ENCODE measurements at regions not wholly inside any gene's neighbourhood (a gene's known extent, or its start where the extent isn't known, plus 50 kb on each side); places are given as distances from the start of the nearest gene placed in this dataset.

- Histone ChIP-seq H4K20me1 (ENCODE audit: insufficient read depth, low read length) (no peaks in the 10 kb centered on the region), H3K4me2 (ENCODE audit: low read length) (no peak overlapping the region), H3K4me3 (ENCODE audit: low read length) (no peak overlapping the region), H3K9ac (ENCODE audit: low read length) (no peak overlapping the region), H3K9me3 (ENCODE audit: insufficient read depth, low read length) (no peaks in the 10 kb centered on the region), H3K27me3 (ENCODE audit: low read depth, low read length) (no peaks in the 10 kb centered on the region), H3K27ac (ENCODE audit: low read length) (no peak overlapping the region), H2AFZ (ENCODE audit: low read depth, low read length) (no peak overlapping the region), H3K79me2 (ENCODE audit: low read length) (no peaks in the 10 kb centered on the region), H3K4me1 (ENCODE audit: low read length) (no peaks in the 10 kb centered on the region), H3K36me3 (replicated peaks; ENCODE audit: low read depth, low read length) (no peaks in the 10 kb centered on the region)
- TF ChIP-seq, protein P1, sequence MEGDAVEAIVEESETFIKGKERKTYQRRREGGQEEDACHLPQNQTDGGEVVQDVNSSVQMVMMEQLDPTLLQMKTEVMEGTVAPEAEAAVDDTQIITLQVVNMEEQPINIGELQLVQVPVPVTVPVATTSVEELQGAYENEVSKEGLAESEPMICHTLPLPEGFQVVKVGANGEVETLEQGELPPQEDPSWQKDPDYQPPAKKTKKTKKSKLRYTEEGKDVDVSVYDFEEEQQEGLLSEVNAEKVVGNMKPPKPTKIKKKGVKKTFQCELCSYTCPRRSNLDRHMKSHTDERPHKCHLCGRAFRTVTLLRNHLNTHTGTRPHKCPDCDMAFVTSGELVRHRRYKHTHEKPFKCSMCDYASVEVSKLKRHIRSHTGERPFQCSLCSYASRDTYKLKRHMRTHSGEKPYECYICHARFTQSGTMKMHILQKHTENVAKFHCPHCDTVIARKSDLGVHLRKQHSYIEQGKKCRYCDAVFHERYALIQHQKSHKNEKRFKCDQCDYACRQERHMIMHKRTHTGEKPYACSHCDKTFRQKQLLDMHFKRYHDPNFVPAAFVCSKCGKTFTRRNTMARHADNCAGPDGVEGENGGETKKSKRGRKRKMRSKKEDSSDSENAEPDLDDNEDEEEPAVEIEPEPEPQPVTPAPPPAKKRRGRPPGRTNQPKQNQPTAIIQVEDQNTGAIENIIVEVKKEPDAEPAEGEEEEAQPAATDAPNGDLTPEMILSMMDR (IDR thresholded peaks at IDR 0.05; ENCODE audit: low read depth, low read length): no peak
- no peak for TF ChIP-seq EZH2phosphoT487 (IDR thresholded peaks at IDR 0.05; ENCODE audit: low read depth)
These were observed 153.8 kb upstream of the MITF start for GRCh38 chr3:69585472-69585871.

- no peak overlapping the region for H2AFZ ChIP-seq (ENCODE audit: low read depth, low read length)
- H3K9me3 ChIP-seq (ENCODE audit: insufficient read depth, low read length): no peaks in the 10 kb centered on the region
- no peaks in the 10 kb centered on the region for H4K20me1 ChIP-seq (ENCODE audit: insufficient read depth, low read length)
- no peak overlapping the region for H3K27ac ChIP-seq (ENCODE audit: low read length)
- H3K36me3 ChIP-seq (replicated peaks; ENCODE audit: low read depth, low read length): no peaks in the 10 kb centered on the region
- no peak overlapping the region for H3K4me3 ChIP-seq (ENCODE audit: low read length)
- no peak overlapping the region for H3K4me2 ChIP-seq (ENCODE audit: low read length)
- no peaks in the 10 kb centered on the region for H3K27me3 ChIP-seq (ENCODE audit: low read depth, low read length)
- no peaks in the 10 kb centered on the region for H3K4me1 ChIP-seq (ENCODE audit: low read length)
- no peaks in the 10 kb centered on the region for H3K79me2 ChIP-seq (ENCODE audit: low read length)
- no peak for TF ChIP-seq EZH2phosphoT487 (IDR thresholded peaks at IDR 0.05; ENCODE audit: low read depth)
- TF ChIP-seq, protein P1 (IDR thresholded peaks at IDR 0.05; ENCODE audit: low read depth, low read length): no peak
- H3K9ac ChIP-seq (ENCODE audit: low read length): no peak overlapping the region
These were observed 157.2 kb upstream of the MITF start for GRCh38 chr3:69582044-69582443.

DNA sequence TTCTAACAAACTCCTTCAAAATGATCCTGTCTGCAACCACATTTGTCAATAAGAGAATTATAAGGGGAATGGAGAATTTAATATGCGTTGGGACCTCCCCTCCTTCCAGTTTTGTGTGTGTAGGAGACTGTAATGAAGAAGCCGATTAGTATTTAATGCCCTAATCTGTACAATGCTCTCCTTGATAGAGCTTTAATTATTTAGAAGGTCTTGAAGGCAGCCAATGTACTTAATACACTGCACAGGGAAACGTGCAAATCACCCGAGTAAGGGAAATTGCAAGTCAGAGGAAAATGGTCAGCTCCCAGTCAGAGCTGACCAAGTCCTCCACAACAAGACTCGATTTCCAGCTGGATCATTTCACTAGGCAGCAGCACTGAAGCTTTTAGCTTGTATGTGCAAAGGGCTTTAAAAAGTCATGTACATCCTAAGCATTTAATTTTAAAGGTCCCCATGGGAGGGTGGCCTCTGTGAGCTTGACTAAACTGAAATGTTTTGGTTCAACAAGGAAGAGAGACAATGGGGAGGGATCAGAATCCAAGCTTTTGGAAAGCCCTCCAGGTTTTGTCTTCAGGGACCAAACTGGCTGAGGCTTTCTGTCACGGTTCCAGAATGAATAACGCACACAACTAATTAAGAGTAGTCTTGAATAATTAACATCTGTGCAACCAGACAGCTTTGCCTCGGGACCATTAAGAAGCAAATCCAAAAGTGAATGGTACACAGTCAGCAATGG, 159.8 kb upstream of the MITF start:
- Histone ChIP-seq H3K4me3 (ENCODE audit: low read length) (no peak overlapping the region), H3K9ac (ENCODE audit: low read length) (no peak overlapping the region), H3K9me3 (ENCODE audit: insufficient read depth, low read length) (no peaks in the 10 kb centered on the region), H3K4me2 (ENCODE audit: low read length) (no peak overlapping the region), H3K27ac (ENCODE audit: low read length) (no peak overlapping the region), H3K27me3 (ENCODE audit: low read depth, low read length) (no peaks in the 10 kb centered on the region), H3K4me1 (ENCODE audit: low read length) (no peaks in the 10 kb centered on the region), H4K20me1 (ENCODE audit: insufficient read depth, low read length) (no peaks in the 10 kb centered on the region), H2AFZ (ENCODE audit: low read depth, low read length) (no peak overlapping the region), H3K36me3 (replicated peaks; ENCODE audit: low read depth, low read length) (no peaks in the 10 kb centered on the region), H3K79me2 (ENCODE audit: low read length) (no peaks in the 10 kb centered on the region)
- TF ChIP-seq EZH2phosphoT487 (IDR thresholded peaks at IDR 0.05; ENCODE audit: low read depth): no peak
- TF ChIP-seq, protein P1 (IDR thresholded peaks at IDR 0.05; ENCODE audit: low read depth, low read length): no peak

GRCh38 chr3:69569520-69569919, 169.7 kb upstream of the MITF start:
- TF ChIP-seq EZH2phosphoT487 (IDR thresholded peaks at IDR 0.05; ENCODE audit: low read depth): no peak
- TF ChIP-seq, protein P1 (IDR thresholded peaks at IDR 0.05; ENCODE audit: low read depth, low read length): no peak
- Histone ChIP-seq H3K27me3 (ENCODE audit: low read depth, low read length) (no peaks in the 10 kb centered on the region), H3K9ac (ENCODE audit: low read length) (no peak overlapping the region), H3K36me3 (replicated peaks; ENCODE audit: low read depth, low read length) (no peaks in the 10 kb centered on the region), H2AFZ (ENCODE audit: low read depth, low read length) (no peak overlapping the region), H3K4me3 (ENCODE audit: low read length) (no peak overlapping the region), H3K4me2 (ENCODE audit: low read length) (no peak overlapping the region), H3K79me2 (ENCODE audit: low read length) (no peaks in the 10 kb centered on the region), H3K4me1 (ENCODE audit: low read length) (no peaks in the 10 kb centered on the region), H3K27ac (ENCODE audit: low read length) (no peak overlapping the region), H4K20me1 (ENCODE audit: insufficient read depth, low read length) (no peaks in the 10 kb centered on the region), H3K9me3 (ENCODE audit: insufficient read depth, low read length) (no peaks in the 10 kb centered on the region)

Measured in OCI-LY3 (cell line).